Ascending aorta (tissue), 2 donors: ENCODE measurements at regions not wholly inside any gene's neighbourhood (a gene's known extent, or its start where the extent isn't known, plus 50 kb on each side); places are given as distances from the start of the nearest gene placed in this dataset.
"Not testable (repeated sequence)": the region's sequence is repeated elsewhere in the genome, so short reads cannot be mapped to it uniquely, and the experiment has no call there.

Source experiments
- DNase-seq, 2 donors: peaks; one replicate each; pipeline ENCODE4 v3.0.0-alpha.2; 2019; ENCODE audit warnings: low spot score in 2 of 2
- H3K27ac ChIP-seq, 2 donors: fragments of 200-600 bp; sonication (generic); one replicate each; pipeline ENCODE4 v1.5.1; 2016 to 2017; ENCODE audit warnings: mild to moderate bottlenecking in 1 of 2
- H3K27me3 ChIP-seq: fragments of 200-600 bp; sonication (generic); one replicate; pipeline ENCODE4 v1.5.1; 2017
- H3K36me3 ChIP-seq, 2 donors: fragments of 200-600 bp; sonication (generic); one replicate each; pipeline ENCODE4 v1.5.1; 2016
- H3K4me1 ChIP-seq, 2 donors: fragments of 200-600 bp; sonication (generic); one replicate each; pipeline ENCODE4 v1.5.1; 2016 to 2017; ENCODE audit warnings: mild to moderate bottlenecking in 1 of 2
- H3K4me3 ChIP-seq, 2 donors: fragments of 200-600 bp; sonication (generic); one replicate each; pipeline ENCODE4 v1.5.1; 2016 to 2017; ENCODE audit warnings: mild to moderate bottlenecking in 1 of 2
- H3K9me3 ChIP-seq, 2 donors: fragments of 200-600 bp; sonication (generic); one replicate each; pipeline ENCODE4 v1.5.1; 2016
- intact Hi-C: fragments of 100-400 bp; cut with DNase I; formaldehyde crosslinking; loops from one replicate; pipeline ENCODE4 v1.15.1; 2023
- TF ChIP-seq, protein P1 (sequence below), 3 experiments: fragments of 200-600 bp in 2 of 3; fragments of 450-650 bp in 1 of 3; sonication (generic) in 2 of 3; IDR thresholded peaks; one replicate each; pipeline ENCODE4 v1.5.1; 2016 to 2019; ENCODE audit warnings: antibody characterized with exemption in 3 of 3, mild to moderate bottlenecking in 1 of 3, moderate library complexity in 1 of 3

GRCh38 chr13:111434578-111435159 lies 114.2 kb downstream of the TEX29 start:
- intact Hi-C loops, result no loop called here
- no peaks in the 10 kb centered on the region for H3K4me1 ChIP-seq
- TF ChIP-seq, protein P1, sequence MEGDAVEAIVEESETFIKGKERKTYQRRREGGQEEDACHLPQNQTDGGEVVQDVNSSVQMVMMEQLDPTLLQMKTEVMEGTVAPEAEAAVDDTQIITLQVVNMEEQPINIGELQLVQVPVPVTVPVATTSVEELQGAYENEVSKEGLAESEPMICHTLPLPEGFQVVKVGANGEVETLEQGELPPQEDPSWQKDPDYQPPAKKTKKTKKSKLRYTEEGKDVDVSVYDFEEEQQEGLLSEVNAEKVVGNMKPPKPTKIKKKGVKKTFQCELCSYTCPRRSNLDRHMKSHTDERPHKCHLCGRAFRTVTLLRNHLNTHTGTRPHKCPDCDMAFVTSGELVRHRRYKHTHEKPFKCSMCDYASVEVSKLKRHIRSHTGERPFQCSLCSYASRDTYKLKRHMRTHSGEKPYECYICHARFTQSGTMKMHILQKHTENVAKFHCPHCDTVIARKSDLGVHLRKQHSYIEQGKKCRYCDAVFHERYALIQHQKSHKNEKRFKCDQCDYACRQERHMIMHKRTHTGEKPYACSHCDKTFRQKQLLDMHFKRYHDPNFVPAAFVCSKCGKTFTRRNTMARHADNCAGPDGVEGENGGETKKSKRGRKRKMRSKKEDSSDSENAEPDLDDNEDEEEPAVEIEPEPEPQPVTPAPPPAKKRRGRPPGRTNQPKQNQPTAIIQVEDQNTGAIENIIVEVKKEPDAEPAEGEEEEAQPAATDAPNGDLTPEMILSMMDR (IDR thresholded peaks at IDR 0.05), result no peak
- no peak overlapping the region for H3K27ac ChIP-seq
- no peak overlapping the region for H3K4me3 ChIP-seq
- H3K27me3 ChIP-seq, result no peaks in the 10 kb centered on the region
- H3K36me3 ChIP-seq, result no peaks in the 10 kb centered on the region
- no peak for DNase-seq
- no peaks in the 10 kb centered on the region for H3K9me3 ChIP-seq

GRCh38 chr13:111436446-111436845 lies 116.0 kb downstream of the TEX29 start:
- Histone ChIP-seq H3K27ac (no peak overlapping the region), H3K9me3 (no peaks in the 10 kb centered on the region), H3K36me3 (no peaks in the 10 kb centered on the region), H3K27me3 (no peaks in the 10 kb centered on the region), H3K4me1 (no peaks in the 10 kb centered on the region), H3K4me3 (no peak overlapping the region)
- DNase-seq, result no peak
- intact Hi-C loops, result no loop called here
- TF ChIP-seq, protein P1 (IDR thresholded peaks at IDR 0.05), result no peak

- H3K36me3 ChIP-seq, result no peaks in the 10 kb centered on the region
- TF ChIP-seq, protein P1 (IDR thresholded peaks at IDR 0.05), result no peak
- no peak overlapping the region for H3K4me3 ChIP-seq
- no peaks in the 10 kb centered on the region for H3K4me1 ChIP-seq
- no peak overlapping the region for H3K27ac ChIP-seq
- no peak for DNase-seq
- intact Hi-C loops, result no loop called here
- no peaks in the 10 kb centered on the region for H3K9me3 ChIP-seq
- no peaks in the 10 kb centered on the region for H3K27me3 ChIP-seq
Observed at GRCh38 chr13:111437417-111437816, 117.0 kb downstream of the TEX29 start.

DNA sequence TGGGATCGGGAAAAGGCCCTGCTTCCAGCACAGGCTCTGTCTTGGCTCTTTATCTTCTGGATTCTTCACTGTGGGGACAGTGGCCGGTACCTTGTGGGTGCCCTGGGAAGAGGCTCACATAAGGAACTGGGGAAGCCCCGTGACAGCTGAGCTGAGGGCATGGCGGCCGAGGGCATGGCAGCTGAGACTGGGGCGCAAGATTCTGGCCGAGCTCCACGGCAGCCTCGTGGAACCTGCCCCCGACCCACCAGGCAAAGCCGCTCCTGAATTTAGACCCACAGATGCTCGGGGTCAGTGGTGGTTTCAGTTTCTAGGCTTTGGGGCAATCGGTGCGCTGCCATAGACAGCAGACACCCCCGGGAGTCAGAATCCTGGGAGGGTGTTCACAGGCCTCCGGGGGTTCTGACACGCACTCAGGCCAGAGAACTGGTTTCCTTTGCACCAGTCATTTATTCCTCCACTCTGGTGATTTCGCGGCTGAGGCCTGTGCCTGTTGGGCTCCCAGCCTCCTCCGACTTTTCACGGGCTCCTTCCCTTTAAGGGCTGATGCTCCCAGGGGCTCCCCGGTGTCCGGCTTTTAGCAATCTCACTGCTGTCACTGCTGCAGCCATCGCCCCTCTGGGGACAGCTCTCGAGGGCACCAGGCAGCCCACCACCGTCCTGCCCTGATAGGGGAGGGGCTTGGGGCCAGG lies 117.6 kb downstream of the TEX29 start:
- no peaks in the 10 kb centered on the region for H3K9me3 ChIP-seq
- no peaks in the 10 kb centered on the region for H3K27me3 ChIP-seq
- TF ChIP-seq, protein P1 (IDR thresholded peaks at IDR 0.05), result no peak
- intact Hi-C loops, result no loop called here
- no peak overlapping the region for H3K4me3 ChIP-seq
- H3K4me1 ChIP-seq, result no peaks in the 10 kb centered on the region
- no peaks in the 10 kb centered on the region for H3K36me3 ChIP-seq
- no peak overlapping the region for H3K27ac ChIP-seq
- DNase-seq, result no peak

DNA sequence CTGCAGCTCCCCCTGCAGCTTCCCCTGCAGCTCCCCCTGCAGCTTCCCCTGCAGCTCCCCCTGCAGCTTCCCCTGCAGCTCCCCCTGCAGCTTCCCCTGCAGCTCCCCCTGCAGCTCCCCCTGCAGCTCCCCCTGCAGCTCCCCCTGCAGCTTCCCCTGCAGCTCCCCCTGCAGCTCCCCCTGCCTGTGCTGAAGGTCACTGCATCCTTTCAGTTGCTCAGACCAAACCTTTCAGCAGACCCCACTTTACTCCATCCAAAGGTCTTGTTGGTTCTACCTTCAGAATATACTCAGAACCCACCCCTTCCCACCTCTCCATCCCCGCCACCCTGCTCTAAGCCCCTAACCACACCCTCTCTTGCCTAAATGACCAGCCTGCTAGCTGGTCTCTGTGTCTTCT lies 120.0 kb downstream of the TEX29 start:
- H3K9me3 ChIP-seq, H3K27me3 ChIP-seq, intact Hi-C loops, H3K36me3 ChIP-seq, H3K4me3 ChIP-seq, DNase-seq, H3K4me1 ChIP-seq, H3K27ac ChIP-seq: not testable (repeated sequence)

DNA sequence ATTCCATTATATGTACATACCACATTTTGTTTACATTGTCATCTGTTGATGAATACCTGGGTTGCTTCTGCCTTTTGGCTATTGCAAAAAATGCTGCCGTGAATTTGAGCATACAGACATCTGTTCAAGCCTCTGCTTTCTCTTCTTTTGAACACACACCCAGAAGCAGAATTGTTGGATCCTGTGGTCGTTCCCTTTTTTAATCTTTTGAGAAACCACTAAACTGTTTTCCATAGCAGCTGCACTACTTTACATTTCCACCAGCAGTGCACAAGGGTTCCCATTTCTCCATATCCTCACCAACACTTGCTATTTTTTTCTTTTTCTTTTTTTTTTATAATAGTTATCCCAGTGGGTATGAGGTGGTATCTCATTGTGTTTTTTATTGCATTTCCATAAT lies 123.5 kb downstream of the TEX29 start:
- Histone ChIP-seq H3K9me3 (peaks cover 0 to 4% of the 10 kb centered on the region in 2 donors), H3K4me3 (no peak overlapping the region), H3K36me3 (no peaks in the 10 kb centered on the region), H3K27me3 (no peaks in the 10 kb centered on the region), H3K4me1 (no peaks in the 10 kb centered on the region), H3K27ac (no peak overlapping the region)
- no peak for DNase-seq
- TF ChIP-seq, protein P1 (IDR thresholded peaks at IDR 0.05), result no peak
- intact Hi-C loops, result no loop called here
